GM19240 (cell line): ENCODE measurements at regions not wholly inside any gene's neighbourhood (a gene's known extent, or its start where the extent isn't known, plus 50 kb on each side); places are given as distances from the start of the nearest gene placed in this dataset.
A peak's percentile ranks its signal among the peaks of the same experiment; 100 is the strongest.

Source experiments
- DNase-seq: peaks from one replicate; pipeline ENCODE4 v3.0.0; 2011; ENCODE audit warnings: low spot score; ENCODE audit not compliant: insufficient read length

DNA sequence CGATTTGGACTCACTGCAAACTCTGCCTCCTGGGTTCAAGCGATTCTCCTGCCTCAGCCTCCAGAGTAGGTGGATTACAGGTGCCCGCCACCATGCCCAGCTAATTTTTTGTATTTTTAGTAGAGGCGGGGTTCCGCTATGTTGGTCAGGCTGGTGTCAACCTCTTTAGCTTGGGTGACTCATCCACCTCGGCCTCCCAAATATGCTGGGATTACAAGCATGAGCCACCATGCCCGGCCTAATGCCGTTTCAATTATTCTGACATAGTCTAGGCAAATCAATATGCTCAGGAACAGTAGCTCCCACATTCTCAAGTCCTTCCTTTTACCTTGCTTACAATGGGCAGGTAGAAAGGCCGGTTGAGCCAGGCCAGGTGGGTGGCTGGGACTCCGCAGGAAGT is 82.0 kb upstream of the EEA1 start:
- DNase-seq: no peak

GRCh38 chr12:93015871-93016751 is 87.0 kb upstream of the EEA1 start:
- DNase-seq: no peak

DNA sequence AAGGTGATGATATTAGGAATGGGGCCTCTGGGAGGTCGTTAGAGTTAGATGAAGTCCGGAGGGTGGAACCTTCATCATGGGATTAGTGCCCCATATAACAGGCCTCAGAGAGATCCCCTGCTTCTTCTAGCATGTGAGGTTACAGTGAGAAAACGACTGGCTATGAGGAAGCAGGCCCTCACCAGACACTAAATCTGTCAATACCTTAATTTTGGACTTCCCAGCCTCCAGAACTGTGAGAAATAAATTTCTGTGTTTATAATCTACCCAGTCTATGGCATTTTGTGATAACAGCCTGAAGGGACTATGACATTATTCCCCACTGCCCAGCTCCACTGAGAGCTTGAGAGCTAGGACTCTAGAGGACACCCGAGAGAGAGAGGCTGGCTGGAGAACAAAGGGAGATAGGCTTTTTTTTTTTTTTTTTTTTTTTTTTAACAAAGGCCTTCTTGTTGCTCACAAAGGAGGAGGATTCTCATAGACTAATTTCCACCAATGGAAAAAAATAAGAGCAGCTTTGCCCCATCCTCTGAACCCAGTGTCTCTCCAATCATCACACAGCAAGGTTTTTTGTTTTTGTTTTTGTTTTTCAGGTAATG is 87.8 kb upstream of the EEA1 start:
- no peak for DNase-seq

- DNase-seq: no peak
Observed at GRCh38 chr12:93018610-93019009, 89.5 kb upstream of the EEA1 start.

GRCh38 chr12:93019212-93019927 is 90.3 kb upstream of the EEA1 start:
- no peak for DNase-seq

DNA sequence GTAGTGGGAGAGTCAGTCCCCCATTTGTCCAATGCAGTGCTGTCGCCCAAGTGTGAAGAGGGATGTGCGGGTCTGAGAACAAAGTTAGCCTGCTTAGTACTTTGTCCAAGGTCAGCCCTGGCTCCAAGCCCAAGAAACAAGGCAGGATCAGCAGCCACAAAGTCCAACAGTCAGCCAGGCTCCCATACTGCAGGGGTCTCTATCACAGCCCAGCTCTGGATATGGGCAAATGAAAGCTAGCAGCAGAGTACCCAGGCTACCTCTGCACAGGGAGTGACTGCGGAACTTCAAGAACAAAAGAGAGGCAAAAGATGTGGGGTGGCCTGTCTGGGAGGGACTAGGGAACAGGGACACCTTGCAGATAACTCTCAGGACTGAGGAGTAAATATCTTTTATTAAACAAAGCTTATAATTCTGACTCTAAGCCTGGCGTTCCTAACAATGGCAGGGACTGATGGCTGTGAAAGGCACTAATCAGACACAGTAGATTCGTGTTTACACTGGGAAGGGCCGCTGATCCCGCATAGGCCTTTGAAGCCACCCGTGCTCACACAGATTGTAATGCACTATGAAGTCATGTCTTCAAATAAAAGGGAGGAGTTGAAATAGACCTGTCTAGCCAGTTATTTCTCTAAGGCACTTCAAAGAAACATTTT is 91.0 kb upstream of the EEA1 start:
- DNase-seq: no peak

- DNase-seq: no peak
Observed at GRCh38 chr12:93020631-93021597, 91.8 kb upstream of the EEA1 start.

GRCh38 chr12:93022603-93023340 is 93.7 kb upstream of the EEA1 start:
- DNase-seq: no peak

DNA sequence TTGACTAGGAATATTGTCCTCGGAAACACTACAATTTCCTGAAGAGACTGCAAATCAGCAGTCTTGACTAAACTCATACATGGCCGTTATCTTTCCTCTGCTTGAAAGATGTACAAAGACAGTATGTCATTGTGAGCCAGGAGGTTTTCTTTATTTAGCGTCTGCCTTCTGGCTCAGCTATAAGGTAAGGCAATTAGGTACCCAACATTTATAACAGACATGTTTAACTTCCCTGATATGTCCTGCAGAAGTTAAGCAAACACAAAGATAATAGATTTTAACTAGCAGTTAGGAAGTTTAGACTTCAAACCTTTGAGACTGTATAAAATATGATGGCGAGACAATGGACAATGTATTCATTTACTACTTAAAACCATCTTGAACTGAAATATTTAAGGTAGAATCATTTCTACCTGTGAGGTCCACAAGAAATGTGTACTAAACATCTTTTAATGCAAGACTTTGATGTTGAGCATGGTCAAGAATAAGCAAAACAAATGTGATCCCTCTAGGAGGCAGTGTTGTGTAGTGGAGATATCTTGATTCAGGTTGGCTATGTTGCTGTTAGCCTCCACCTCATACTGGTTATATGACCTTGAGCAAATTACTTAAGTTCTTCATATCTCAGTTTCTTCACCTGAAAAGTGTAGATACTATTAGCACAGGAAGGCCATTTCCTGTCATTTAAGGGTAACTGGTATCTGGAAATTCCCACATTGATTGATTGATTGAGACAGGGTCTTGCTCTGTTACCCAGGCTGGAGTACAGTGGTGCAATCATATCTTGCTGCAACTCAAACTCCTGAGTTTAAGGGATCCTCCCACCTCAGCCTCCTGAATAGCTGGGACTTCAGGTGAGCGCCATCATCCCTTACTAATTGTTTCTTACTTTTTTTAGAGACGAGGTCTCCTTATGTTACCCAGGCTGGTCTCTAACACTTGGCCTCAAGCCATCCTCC is 96.3 kb upstream of the EEA1 start:
- peak; percentile 14 for DNase-seq

GRCh38 chr12:93027041-93027440 is 97.9 kb upstream of the EEA1 start:
- no peak for DNase-seq

DNA sequence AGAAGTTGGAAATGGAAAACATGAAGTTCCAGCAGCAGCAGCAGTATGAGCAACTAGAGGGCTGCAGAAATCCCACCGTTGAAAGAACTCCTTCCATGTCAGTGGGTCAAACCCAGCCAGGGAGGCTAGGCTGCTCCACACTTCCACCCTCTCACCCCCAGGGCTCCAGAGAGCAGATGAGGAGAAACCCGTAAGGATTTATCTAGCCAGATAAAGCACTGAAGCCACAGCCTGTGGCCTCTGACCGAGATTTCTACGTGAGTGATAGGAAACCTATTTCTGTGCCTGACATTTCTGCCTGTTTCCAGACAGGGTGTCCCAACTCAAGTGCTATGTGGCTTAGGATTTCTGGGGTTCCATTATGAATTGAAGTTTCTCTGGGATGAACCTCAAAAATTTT is 100.0 kb upstream of the EEA1 start:
- DNase-seq: no peak

DNA sequence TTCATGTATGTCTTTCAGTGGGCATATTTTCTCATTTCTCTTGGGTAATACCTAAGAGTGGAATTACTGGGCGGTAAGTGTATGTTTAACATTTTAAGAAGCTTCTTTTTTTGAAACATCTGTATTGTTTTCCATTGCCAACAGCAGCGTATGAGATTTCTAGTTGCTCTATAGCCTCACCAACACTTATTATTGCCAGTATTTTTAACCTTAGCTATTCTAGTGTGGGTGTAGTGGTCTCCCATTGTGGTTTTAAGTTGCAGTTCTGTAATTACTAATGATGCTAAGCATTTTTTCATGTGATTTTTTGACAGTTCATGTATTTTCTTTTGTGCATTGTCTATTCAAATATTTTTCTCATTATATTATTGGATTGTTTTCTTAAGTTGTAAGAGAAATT is 101.9 kb upstream of the EEA1 start:
- DNase-seq: no peak

DNA sequence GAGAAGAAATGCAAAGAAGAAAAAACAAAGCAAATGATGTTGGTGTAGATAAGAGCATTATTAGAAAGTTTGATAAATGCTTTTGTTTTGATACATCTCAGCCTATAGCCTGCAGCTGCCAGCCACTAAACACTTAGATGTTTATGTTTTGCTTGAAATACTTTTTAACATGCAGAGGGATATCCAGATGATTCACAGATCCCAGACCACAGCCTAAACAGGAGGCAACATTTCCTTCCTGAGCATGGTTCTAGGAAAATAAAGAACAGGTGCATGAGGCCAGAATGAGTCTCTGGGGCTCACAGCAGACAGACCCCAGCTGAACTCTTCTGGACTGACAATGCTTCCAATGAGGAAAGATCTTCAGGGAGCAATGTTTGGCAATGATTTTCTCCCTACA is 103.7 kb upstream of the EEA1 start:
- DNase-seq: no peak

DNA sequence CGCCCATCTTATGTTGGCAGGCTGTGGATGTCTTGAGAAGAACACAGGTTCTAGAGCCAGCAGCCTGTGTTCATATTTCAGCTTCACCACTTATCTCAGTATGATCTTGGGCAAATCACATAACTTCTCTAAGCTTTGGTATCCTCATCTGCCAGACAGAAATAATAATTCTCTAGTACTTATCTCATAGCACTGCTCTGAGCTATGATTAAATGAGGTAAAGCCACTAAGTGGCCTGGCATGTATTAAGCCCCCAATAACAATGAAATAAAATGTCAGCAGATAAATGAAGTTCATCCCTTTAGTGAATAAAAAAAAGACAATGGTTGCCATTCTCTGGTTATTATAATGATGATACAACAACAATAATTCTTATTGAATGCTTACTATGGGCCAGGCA is 104.9 kb upstream of the EEA1 start:
- DNase-seq: no peak

DNA sequence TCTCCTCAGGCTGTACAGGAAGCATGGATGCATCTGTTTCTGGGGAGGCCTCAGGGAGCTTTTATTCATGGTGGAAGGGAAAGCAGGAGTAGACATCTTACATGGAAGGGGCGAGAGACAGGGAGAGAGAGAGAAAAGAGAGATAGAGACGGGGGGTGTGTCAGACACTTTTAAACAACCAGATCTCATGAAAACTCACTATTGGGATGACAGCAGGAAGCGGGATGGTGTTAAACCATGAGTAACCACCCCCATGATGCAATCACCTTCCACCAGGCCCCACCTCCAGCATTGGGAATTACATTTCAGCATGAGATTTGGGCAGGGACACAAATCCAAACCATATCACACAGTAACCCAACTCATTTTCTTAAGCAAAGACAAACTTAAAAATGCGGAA is 110.0 kb upstream of the EEA1 start:
- no peak for DNase-seq

DNA sequence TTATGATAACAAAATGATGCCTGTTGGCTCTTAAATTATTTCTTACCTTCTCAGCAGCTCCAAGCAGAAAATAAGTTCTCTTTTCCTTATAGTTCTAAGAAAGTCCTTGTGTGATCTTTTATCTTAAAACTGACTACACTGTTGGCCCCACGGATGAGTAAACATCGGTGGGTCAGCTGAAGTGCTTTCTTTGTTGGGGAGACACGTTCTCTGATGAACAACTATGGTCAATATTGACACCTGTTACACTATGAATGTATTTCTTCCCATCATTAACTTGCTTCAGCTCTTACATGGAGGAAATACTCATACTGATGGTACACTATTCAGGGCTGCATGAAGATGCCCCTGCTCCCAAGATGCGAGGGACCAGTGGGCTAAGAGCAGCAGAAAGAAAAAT is 110.8 kb upstream of the EEA1 start:
- DNase-seq: no peak

GRCh38 chr12:93040367-93040766 is 111.3 kb upstream of the EEA1 start:
- no peak for DNase-seq

GRCh38 chr12:93041416-93041815 is 112.3 kb upstream of the EEA1 start:
- DNase-seq: no peak

DNA sequence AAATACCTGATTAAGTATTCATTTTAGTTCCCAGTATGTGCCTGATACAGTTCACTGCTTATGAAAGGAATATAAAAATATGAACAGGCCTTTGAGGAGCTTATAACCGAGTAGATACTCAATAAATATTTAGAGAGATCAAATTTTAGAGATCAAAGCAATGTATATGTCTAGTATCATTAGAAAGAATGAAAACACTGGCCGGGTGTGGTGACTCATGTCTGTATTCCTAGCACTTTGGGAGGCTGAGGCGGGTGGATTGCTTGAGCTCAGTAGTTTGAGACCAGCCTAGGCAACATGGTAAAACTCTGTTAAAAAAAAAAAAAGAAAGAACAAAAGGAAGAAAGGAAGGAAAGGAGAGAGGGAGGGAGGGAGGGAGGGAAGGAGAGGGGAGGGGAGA is 113.2 kb upstream of the EEA1 start:
- DNase-seq: no peak
